SK-N-DZ (cell line): ENCODE measurements at regions not wholly inside any gene's neighbourhood (a gene's known extent, or its start where the extent isn't known, plus 50 kb on each side); places are given as distances from the start of the nearest gene placed in this dataset.

Experiments used
- DNase-seq: peaks from one replicate; pipeline ENCODE4 v3.0.0-alpha.2; 2015; ENCODE audit warnings: low spot score

DNA sequence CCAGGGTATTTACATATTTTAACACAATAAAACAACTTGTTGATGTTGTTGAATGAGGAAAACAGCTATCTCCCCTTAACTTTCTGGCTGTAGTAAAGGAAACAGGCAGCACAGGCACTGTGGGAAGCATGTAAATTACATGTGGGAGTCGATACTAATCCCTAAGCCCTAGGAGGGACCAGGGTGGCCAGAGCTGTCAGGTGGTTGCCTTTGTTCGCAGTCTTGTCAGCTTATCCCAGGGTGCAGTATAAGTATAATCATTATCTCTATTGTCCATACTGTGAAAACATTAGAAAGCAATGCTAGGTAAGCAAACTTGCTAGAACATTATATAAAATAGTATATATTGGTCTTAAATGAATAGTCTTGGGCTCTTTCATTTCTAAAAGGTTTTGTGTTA, 125.6 kb upstream of the RPS23 start:
- DNase-seq: no peak

DNA sequence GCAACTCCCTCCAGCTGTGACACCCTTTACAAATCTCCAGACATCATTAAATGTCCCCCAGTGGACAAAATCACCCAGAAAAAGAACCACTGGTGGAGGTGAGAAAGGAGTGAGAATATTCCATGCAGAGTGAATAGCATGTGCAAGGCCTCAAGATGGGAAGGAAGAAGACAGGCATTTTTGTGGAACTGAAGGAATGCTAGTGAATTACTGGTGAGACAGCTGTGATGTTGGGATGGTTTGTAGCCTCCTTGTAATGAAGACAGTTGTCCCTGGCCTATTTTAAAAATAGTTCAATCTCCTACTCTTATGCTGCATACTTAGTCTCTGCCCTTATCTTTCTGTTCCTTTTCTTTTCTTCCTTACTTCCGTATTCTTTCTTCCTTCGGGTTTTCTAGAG, 124.9 kb upstream of the RPS23 start:
- DNase-seq: no peak

DNA sequence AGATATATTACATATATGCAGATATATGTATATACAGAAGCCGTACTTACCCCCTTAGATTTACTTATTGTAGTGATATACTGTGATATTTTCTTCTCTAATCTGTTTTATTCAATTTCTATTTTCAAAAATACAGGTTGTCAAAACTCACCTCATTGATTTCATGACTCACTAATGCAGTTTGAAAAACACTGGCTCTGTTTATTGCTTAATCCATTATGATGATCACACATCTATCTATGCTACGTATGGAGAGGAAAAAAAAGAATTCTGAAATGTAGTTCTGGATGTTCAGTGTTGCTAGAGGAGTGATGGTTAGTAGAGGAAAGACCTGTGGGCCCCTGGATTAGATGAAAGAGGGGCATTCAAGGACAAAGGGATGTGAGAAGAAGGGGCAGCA, 121.0 kb upstream of the RPS23 start:
- no peak for DNase-seq

DNA sequence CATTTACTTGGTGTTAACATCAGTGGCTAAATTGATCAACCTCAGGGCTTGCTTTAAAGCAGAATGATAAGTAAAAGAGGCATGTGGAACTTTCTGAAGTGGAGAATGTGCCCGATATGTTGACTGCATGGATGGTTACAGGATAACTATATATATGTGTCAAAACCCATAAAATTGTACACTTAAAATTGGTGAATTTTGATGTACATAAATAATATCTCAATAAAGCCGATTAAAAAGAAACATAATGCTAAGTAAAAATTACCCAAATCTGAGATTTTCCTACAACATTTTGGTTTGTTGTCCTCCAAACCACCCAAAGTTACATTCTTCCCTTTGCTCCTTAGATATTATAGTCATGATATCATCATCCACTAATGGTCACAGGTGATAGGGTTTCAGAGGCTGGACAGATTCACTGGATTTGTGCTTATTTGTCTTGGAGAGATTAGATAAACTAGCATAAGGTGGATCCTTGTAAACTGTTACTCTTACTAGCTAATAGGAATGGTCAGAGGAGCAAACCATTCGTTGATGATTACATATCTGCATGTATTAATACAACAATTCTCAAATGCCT, 119.7 kb upstream of the RPS23 start:
- DNase-seq: no peak

DNA sequence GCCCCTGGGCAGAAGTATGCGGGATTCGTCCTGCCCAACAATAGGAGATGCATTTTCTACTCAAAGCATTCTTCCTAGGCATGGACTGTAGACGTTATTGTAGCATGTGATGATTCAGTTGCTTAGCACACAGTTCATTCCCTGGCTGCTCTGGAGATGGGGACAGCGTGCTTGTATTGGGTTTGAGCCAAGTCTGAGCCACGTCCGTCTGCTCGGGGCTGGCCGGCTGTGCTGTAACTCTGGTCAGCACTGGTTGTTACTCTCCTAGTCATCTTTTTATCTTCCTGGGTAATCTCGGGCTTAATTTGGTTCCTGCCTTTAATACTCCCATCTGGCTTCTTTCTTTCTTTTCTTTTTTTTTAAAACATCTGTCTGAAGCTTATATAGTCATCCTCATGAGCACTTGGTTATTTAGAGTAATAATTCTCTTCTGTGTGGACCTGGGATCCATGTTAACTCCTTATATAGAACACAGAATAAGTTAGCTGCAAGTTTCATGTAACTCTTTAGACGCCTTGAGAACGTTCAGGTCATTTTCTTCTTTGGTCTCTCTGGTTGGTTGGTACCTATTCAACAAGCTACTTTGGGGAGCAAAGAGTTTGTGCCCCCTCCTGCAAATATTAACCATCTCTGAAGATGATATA, 118.8 kb upstream of the RPS23 start:
- peak; percentile 58 for DNase-seq

DNA sequence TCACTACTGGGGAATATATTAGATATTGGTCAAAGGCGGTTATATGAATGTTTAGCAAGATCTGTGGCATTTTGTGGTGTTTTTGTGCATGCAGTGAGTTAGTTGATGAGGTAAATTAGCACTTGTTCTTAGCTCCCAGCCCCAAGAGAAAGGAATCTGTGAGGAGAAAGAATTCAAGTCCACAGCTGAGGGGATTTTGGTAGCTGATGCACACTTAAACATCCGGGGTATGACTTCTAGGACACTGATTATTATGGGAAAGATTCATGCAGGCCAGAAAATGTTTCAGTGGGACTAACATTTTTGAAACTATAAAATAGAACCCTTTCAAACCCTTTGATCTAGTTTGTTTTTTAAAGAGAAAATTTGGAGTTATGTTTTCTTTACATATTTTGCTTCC, 118.2 kb upstream of the RPS23 start:
- no peak for DNase-seq

DNA sequence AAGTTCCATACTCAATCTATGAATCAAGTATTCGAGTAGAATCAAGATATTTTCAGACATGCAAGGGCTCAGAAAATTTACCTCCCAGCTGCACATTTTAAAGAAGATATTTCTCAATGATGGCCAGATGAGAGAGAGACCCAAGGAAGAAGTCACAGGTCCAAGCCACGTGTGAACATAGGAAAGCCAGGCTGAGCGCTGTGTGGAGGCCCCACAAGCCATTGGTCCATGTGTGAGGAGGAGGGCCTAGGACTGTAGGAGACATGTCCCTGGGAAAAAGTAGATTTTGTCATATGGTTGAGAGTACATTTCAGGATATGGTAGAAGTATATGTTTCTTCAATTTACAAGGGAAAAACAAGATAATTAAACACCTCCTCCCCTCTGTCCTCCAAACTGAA, 115.8 kb upstream of the RPS23 start:
- no peak for DNase-seq

DNA sequence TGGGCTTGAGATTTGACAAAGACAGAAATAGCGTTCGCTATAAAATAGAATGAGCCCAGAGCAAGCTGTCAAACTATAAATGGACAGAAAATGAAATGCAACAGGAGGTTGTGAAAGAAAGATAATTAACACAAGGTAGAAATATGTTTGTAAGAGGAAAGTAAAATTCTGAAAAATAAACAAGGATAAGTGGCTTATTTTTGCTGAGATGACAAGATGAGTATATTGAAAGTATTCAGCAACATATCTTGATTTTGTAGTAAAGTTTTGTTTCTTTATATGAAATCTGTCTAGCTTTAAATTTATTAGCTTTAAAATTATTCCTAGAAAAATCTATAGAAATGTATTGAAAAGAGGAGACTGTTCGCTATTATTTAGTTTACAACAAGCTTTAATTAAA, 111.9 kb upstream of the RPS23 start:
- no peak for DNase-seq

DNA sequence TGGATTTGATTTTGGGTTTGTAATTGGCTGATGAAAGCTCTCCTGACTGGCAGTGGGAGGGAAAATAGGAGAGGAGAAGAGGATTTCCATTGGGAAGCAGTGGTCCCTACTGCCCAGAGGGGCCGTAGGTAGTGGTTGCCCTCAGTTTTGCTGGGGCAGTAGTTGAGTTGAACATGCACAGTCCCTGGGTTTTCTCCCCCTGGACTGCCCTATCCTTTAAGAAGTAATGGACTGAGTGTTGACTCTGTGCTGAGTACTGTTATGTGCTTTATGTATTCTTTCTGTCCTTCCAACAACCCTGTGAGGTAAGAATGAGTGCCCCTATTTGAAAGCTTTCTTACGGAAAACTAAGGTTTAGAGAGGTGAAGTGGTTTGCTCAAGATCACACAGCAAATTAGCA, 111.2 kb upstream of the RPS23 start:
- no peak for DNase-seq

DNA sequence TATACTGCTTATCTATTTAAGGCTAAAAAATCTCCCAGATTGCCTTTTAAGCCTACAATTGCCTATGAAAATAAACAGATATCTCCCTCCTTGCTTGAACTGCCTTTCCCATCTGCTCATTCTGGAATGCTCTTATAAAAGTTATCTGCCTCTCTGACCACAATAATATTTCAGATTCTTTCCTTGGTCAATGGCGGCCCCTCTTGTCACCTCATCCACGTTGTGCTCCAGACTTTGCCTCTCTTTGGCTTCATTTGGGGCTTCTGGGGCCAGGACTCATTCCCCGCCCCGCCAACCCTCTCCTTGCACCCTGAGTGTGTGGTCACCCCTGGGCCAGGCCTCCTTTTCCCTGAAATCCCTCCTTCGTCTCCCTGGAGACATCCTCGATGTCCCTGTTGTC, 110.0 kb upstream of the RPS23 start:
- no peak for DNase-seq

DNA sequence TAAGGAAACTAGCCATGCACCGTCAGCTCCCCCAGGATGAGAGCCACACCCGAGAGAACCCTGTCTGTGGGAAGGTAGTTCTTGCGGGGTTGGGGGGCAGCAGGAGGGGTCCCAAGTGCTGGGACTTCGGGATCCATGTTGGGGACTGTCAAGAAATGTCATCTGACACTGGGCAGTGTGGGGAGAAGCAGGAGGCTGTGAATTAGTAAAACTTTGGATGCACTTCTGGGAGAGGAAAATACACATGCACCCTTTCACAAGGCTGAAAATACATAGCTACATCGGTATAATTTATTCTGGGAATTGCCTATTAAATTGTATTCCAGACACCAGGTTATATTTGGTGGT, 109.6 kb upstream of the RPS23 start:
- DNase-seq: no peak

DNA sequence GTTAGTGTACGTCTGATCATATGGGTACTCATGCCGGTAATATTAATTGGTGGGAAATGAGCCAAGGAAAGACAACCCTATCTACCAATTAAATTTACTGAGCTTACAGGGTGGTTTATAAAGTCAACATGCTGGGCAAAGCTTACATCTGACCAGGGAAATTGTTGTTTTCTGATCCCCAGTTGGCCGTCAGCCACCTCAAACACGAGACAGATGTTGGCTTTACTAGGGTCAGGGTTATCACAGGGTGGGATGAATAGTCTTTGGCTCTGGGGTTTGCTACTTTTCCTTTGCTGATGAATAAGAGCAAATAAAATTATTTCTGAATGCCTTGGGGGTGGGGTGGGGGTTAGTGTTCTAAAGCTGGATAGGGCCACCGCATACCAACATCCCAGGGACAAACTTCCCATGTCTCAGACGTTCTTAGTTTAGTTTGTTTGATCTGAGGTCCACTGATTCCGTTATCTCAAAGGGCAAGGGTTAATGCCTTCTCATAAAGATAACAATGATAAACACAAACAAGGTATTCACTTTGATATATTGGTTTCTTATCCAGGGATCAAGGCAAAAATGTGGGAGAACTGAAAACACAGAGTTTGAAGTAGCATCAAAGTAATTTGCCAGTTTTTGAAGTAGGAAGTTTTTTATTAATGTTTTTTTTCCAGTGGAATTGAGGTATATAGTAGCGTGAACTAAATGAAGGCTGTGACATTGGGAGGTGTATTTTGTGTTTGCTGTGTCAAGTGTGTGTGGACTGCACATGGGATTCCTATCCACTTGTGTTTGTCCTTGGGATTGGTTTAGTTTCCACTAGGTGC, 109.1 kb upstream of the RPS23 start:
- no peak for DNase-seq

DNA sequence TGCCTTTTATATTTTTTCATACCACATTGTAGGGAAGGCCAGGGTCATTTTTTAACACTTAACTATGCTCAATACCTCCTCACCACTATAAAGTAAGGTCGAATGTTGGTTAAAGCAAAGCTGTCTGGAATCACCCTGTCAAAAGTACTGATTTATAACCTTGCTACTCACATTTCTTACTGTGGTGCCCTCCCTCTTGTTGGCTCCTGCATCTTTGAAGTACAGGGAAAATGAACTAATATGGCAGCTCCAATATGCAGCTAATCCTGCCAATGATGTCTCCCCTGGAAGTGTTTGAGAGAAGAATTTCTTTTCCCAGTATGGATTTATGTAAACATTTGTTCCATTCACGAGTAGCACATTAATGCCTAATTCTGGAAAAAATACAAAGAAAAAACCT, 108.4 kb upstream of the RPS23 start:
- no peak for DNase-seq

DNA sequence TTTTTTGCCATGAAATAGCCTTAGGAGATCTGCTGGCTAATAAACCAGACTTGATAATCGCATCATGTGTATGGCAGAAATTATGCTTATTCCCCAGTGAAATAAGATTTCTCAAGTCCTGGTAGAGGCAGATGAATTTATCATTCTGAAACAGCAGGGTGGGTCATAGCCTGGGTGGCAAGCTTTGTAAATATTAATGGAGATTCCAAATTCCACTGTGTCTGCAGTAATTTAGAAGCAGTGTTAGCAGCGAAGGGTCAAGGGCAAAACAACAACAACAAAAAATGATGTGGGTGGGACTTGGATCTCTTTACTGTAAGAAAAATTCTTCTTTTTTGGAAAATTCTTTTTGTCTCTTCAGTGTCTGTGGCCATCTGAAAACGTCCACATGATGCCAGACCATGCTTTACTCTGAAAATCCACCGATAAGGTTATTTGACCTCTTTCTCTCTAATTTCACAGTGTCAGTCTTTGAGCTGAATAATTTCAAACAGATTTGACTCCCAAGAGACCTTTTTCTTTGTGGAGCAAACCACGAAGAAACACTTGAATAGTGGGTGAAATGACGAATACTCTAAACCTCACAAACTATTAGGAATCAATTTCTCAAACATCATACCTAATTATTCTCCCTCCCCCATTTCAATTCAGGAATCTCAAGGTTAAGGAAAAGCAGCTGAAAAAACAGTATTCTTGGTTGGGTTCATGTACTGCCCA, 106.0 kb upstream of the RPS23 start:
- no peak for DNase-seq

DNA sequence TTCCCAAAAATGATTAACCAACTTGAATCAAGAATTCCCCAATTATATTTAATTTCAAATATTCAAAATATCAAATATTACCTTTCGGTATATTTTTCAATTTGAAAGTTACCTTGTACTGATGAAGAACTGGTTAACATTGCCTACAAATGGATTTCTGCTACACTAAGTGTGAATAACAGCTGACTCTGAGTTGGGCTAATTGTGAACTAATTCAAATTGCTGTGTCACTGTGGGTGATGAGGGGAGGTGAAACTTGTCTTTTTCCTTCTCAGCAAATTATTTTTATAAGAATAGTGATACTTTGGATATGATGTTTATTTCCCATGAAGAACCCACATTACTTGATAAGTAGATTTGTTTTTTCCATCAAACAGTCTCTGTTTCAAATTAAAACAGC, 103.4 kb upstream of the RPS23 start:
- DNase-seq: no peak

DNA sequence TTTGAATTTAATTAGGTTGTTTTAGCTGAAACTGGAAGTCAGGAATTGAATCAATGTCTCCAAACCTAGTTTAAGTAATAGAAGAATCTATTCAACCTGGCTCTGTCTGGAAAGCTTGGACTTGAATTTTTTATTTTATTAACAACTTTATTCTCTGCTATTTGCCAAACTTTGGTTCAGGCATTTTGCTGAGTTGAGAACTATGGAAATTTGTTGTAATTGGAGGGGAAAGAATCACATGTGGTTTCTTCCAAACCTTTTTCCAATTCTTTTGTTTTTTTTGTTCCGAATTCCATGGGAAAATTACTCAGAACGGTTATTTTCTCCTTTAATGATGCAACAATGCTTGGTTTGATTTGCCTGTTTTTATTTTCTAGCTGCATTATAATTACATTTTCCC, 98.2 kb upstream of the RPS23 start:
- no peak for DNase-seq

DNA sequence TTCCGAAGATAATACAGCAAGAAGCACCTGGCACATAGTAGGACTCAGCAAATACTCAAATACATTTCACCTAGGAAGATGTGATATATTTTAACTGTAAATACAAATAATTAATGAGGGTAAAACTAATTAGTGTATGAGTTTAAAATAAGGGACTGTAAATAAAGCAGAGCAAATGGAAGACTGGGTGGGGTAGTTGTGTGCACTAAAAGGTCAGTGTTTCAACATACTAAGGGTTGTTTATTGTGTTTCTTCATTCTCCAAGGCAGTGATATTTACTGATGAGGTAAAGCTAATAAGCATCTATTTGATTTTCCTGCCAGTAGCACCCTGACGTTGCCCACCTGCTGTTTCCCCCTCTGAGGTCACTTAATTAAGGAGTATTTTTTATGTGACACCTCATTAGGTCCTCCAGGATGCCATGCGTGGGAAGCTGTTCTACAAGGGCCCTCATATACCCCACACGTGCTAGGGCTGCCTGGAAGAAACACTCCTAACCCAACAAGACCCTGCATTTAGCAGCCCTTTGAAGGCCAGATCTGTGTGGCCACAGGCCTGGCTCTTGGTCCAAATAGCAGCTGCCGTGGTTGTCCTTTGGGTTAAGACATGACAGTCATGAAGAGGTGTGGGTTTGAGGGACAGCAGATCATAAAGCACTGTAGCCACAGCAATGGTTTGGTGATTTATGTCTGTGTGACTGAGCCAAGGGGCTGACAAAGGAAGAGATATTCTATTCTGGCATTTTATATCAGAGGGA, 97.5 kb upstream of the RPS23 start:
- DNase-seq: no peak

DNA sequence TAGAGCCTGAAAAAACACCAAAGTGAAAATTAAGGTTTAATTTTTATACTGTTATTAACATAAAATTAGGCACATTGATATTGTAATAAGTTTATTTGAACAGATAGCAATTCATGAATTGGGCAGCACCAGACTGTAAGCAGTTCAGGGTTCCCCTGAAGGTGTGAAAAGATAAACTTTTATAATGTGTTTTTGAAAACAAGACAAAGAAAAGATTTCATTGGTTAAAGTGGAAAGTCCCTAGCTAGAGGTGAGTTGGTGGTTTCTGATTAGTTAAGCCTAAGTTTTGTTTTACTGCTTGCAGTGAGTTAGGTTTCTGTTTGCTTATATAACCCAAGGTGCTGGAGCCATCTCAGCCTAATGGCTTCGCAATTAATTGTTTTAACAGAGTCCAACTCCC, 96.5 kb upstream of the RPS23 start:
- DNase-seq: no peak

DNA sequence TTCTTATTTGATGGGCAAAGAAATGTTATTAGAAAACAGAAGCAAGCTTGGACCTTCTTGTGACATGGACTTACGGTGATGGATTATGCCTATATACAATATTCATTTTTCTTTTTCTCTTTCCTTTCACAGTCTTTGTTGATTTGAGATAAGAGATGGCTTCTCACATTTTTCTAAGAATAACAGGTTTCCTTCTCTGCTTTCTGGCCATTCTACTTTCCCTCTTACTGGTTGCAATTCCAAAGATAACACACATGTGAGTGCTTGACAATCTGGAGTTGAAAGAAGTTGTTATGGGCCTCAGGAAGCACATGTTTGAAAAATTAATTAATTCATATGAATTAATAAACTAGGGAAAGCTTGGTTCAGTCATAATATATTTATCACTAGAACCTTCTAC, 89.8 kb upstream of the RPS23 start:
- DNase-seq: peak; percentile 41

DNA sequence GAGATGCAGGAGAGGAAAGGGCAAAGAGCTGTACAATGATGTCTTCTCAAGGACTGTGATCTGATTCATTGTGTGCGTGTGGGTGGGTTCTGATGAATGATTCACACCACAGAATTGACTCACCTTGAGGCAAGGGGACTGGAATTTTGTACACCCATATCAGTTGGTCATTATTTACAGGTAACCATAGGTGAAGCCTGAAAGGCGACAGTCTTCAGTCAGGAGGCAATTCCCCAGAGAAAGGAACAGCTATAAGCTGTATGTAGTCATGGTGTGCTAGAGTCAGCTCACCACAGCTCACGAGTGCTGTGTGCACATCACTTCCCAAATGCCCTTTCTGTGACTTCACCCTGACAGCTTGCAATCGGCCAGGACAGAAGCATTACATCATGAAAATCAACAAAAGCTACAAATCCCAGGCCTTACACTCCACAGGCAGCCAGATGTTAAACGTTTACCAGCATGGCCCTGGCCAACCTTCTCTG, 87.6 kb upstream of the RPS23 start:
- no peak for DNase-seq

DNA sequence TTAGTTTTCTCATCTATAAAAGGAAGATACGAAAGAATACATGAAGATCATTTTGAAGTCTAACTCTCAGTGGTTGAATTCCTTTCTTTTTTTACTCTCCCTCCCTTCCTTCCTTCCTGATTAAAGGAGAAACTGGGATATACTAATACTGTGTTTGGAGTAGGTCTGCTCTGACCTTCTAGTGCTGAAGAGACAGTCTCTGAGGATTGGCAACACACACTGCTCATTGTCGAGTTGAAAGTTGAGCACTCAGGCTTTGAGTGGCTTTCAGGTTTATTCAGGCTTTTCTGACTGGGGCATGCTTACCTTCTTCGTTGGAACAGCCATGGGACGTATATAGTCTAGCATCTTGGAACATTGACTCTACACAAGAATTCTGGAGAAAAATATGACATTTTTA, 86.9 kb upstream of the RPS23 start:
- no peak for DNase-seq

DNA sequence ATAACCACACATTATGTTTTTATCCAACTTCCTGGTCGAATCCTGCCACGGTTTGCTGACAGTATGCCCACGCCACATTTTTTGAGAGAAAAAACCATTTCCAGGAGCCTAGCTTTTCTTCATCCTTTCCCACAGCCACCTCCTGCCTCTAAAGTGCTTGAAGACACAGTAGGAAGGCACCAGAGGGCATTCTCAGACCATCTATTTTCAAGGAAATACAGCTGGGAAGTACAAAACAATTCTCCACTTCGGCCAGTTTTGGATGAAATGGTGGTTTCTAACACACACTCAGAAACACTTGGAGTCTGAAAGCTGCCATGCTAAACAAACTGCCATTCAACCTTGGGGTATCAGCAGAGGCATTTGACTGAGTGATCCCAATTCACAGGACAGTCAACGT, 86.3 kb upstream of the RPS23 start:
- no peak for DNase-seq
